WTC11 (cell line): ENCODE measurements at regions not wholly inside any gene's neighbourhood (a gene's known extent, or its start where the extent isn't known, plus 50 kb on each side); places are given as distances from the start of the nearest gene placed in this dataset.

Source experiments
- NR2C2 ChIP-seq: sonication (generic); formaldehyde crosslinking; IDR thresholded peaks from 2 replicates; pipeline ENCODE4 v1.8.0; 2022; ENCODE audit warnings: mild to moderate bottlenecking, missing genetic modification reagents
- TEAD4 ChIP-seq: sonication (generic); formaldehyde crosslinking; IDR thresholded peaks from 2 replicates; pipeline ENCODE4 v1.8.0; 2022; ENCODE audit warnings: mild to moderate bottlenecking, missing genetic modification reagents
- TF ChIP-seq, protein P1 (sequence below): fragments of 200-600 bp; IDR thresholded peaks from 2 replicates; pipeline ENCODE4 v1.8.0; 2022; ENCODE audit warnings: antibody characterized with exemption

DNA sequence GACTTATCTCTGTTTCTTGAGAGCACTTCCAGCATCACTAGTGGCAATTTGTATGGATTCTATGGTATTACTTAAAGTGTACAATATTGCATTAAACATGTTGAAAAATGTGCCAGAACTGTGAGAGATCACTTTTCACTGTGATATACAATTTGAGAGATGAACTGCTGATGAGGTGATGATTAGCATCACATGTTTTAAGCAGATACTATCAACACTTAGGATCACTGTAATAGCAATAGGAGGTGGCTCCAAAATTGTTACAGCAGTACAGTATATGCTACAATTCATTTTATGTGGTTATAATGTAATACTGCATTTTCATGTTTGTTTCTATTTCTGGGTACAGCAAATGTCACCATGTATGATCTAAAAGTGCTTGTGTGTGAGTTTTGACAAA, 570.0 kb downstream of the PTPRC start:
- TF ChIP-seq TEAD4 (no peak), NR2C2 (CRISPR knock-in tag) (no peak)
- TF ChIP-seq, protein P1, sequence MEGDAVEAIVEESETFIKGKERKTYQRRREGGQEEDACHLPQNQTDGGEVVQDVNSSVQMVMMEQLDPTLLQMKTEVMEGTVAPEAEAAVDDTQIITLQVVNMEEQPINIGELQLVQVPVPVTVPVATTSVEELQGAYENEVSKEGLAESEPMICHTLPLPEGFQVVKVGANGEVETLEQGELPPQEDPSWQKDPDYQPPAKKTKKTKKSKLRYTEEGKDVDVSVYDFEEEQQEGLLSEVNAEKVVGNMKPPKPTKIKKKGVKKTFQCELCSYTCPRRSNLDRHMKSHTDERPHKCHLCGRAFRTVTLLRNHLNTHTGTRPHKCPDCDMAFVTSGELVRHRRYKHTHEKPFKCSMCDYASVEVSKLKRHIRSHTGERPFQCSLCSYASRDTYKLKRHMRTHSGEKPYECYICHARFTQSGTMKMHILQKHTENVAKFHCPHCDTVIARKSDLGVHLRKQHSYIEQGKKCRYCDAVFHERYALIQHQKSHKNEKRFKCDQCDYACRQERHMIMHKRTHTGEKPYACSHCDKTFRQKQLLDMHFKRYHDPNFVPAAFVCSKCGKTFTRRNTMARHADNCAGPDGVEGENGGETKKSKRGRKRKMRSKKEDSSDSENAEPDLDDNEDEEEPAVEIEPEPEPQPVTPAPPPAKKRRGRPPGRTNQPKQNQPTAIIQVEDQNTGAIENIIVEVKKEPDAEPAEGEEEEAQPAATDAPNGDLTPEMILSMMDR = no peak
